Kidney glomerular epithelial cell (primary cell): ENCODE measurements at regions not wholly inside any gene's neighbourhood (a gene's known extent, or its start where the extent isn't known, plus 50 kb on each side); places are given as distances from the start of the nearest gene placed in this dataset.
"Not testable (repeated sequence)": the region's sequence is repeated elsewhere in the genome, so short reads cannot be mapped to it uniquely, and the experiment has no call there.

Source experiments
- DNase-seq: peaks from one replicate; lab custom pipeline; 2025; lab: John Stamatoyannopoulos, UW

DNA sequence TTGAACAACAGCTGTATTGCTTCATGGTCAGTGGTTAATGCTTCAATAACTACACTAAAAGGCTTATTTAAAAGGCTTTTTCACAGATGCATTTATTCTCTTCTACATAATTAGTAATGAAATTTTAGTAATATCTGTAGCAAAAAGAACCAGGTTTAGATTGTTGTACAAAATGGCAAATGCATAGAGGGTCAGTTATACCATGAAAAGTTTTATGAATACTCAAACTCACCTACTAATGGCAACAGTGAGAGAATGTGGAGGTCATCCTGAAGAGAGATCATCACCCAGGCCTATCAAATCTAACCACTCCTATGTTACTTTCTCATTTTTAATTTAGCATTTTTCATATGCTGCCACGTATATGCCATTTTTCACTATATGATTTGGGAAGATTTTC, 444.3 kb upstream of the CDH9 start:
- no peak for DNase-seq

DNA sequence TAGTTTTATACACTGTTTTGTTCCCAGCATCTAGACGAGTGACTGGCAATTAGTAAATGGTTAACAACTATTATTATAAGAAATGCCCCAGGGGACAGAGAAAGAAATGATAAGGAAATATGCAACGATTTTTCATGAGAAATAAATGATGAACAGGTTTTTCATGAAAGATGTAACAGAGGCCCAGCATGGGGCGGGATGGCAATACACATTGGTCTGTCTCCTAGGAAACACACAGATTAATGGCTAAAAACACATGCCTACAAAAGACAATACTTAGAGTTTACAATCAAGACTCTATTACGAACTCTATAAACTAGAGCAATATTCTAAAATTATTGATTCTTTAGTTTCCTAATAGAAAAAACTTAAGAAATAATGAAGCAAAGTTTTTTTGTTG, 441.5 kb upstream of the CDH9 start:
- DNase-seq: no peak

DNA sequence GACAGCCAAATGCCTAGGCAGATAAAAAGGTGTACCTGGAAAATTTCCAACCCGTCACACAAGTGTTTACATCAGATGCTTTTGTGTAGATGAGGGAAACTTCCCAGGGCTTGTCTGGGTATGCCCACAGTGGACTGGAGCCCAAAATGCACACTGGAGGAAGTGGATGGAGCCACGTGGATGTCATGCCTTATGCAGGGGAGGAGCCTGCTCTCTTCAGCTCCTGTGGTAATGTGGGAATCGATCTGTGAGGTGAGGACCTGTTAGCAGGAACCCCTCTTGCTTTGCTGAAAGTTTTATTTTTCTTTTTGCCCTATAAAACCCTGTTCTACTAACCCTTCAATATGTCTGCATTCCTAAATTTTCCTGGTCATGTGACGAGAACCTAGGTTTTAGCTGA, 439.2 kb upstream of the CDH9 start:
- DNase-seq: no peak

DNA sequence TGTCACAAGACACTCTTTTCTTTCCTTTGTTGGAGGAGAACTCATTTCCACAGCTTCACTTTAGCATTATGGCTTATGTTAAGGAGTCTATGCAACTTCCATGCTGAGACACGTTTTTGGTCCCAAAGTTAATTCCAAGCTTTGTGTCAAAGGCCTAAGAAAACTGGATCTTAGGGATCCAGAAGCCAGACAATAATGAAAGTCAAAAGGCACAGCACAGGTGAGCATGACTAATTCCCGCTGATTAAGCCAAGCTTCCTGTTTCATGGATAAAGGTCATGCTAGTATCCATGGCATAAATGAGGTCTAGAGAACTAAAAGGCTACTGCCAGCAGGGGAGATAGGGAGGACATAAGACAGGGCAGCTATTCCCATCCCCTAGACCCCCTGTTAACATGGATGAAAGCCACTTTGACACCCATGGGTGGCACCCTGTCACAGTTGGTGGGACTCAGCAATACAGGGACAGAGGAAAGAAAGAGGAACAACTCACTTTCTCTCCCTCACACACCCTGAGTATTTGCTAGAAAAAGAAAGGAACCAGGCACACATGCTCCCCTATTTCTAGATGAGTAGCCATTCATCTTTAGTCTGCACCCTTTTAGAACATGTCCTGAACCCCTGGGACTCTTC, 438.1 kb upstream of the CDH9 start:
- no peak for DNase-seq

DNA sequence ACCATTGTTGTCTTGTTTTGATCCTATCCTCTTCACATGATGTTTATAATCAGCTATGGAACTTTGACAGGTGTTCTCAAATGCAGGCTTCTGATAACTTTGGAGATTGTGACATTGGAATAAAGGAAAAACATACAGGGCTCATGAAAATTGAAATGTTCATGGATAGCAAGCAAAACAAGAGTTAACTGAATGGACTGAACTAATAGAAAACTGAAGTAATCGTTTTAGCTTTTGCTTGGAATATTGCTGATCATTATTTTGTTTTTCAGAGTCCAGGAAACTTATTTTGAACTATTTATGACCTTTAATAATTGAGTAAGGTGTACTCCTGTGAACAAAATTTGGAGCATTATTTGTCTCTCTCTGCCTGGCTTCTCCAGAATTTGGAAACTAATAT, 436.7 kb upstream of the CDH9 start:
- DNase-seq: no peak

DNA sequence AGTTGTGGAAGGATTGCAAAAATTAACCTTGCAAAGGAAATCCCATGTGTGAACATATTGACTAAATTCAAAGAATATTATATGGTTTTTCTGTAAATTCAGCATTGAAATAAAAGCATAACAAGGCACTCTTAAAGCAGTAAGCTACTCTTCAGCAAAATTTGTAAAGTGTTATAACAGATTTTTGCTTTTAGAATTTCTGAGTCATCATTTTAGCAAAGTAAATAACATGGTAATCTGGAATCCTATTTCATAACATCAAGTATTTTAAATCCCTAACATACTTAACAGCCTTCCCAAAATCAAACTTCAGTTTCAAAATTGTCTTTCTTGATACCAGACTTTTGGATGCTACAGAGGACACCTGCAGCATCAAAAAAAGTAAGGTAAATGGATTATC, 436.0 kb upstream of the CDH9 start:
- DNase-seq: no peak

DNA sequence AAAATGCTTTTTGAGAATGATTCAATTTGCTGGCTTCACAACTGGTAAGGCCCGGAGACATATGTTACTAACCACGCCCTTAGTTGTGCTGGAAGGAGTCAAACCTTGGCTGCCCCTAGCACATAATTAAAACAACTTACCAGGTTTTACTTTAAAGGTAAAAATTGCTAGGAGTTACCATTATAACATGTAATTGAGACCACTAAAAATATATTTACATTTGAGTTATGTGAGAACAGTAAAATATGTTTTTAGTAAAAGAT, 435.6 kb upstream of the CDH9 start:
- no peak for DNase-seq

DNA sequence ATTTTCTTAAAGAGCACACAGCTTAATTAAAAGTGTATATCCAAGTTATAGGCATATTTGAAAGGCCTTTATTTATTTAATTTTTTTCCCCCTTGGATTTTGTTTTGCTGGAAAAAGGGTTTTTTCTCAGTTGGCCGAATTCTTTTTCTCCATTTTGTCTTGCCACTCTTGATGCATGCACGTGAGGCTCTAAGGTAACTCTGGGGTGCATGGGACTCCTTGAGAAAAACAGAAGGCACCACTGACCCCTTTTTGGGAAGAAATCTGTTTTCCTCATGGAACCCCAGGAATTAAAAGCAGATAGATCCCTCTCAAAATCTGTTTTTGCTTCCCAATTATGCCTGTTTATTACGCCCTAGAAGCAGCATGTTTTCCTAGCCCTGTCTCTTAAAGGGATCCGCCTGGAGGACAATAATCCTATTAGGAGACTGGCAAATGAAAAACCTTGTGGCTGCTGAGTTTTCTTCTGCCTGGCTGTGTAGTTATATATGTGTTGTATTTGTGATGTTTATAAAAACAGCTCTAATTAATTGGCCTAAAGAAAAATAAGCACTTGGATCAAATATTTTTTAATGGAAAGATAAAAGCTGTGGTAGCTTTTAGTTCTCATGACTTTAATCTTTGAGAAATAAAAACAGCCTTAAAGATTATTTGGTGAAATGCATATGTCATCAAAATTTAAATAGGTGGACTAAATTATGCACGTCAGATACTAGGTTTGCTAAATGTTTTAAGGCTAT, 435.1 kb upstream of the CDH9 start:
- no peak for DNase-seq

DNA sequence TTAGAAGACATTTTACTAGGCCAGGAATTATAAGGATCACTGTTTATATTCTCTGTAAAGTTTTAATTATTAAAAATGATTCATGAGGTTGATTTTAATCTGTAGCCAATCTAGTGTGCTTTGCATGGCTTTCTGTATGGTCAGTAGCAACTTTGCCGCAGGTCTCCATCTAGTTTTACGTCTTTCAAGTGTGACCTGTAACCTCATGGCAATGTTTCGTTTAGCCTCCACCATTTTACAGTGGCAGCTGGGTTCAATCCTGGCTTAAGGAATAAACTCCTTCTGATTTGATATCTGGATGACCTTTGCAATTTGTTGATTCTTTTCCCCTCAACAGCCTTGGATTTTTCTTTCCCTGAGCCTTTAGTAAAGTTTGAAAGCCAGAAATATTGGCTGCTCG, 434.5 kb upstream of the CDH9 start:
- DNase-seq: no peak

DNA sequence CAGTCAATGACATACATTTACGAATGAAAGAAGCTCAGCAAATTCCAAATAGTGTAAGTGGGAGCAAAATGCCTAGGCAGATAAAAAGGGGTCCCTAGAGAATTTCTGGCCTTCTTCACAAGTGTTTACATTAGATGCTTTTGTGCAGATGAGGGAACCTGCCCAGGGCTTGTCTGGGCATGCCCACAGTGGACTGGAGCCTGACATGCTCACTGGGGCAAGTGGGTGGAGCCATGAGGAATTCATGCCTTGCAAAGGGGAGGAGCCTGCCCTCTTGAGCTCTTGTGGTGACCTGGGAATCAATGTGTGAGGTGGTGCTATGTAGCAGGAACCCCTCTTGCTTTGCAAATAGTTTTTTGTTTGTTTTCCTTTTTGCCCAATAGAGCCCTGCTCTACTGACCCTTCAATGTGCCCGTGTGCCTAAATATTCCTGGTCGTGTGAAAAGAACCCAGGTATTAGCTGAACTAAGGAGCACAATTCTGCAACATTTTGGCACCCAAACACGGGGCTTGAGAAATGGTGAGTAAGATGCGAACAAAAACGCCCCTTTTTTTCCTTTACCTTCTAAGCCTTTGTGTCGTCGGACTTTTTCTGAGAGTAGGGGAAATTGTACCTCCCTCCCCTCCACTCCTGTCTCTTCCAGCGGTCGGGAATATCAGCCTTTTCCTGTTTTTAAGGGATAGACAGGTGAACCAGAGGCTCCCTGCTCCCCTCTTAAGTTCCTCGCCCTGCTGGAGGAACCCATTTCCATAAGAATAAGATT, 433.8 kb upstream of the CDH9 start:
- no peak for DNase-seq

DNA sequence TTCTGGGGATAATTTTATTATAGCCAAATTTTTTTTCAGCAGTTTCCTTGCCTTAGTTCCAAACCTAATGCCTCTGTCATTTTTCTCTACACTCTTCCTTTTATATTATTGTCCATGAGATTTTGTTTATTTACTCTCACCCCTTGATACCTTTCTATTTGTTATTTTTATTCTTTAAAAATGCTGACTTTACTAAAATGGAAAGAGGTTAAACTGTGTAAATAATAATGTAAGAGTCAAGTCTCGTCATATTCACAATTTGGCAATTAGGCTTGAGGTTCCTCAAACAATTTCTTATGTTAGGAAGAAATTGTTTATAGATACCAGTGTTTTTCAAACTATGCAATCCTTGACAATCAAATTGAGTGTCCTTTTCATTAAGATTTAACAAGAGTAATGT, 428.6 kb upstream of the CDH9 start:
- no peak for DNase-seq

DNA sequence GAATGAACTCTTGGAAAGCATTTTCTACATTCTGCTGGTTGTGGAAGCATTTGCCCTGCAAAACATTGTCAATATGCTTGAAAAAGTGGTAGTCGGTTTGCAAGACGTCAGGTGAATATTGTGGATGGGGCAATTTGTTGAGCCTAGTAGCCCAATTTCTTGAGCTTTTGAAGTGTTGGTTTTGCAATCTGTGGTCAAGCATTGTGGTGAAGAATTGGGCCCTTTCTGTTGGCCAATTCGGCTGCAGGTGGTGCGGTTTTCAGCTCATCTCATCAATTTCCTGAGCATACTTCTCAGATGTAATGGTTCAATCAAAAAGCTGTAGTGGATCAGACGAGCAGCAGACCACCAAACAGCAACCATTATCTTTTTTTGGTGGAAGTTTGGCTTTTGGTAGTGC, 426.8 kb upstream of the CDH9 start:
- DNase-seq: no peak

DNA sequence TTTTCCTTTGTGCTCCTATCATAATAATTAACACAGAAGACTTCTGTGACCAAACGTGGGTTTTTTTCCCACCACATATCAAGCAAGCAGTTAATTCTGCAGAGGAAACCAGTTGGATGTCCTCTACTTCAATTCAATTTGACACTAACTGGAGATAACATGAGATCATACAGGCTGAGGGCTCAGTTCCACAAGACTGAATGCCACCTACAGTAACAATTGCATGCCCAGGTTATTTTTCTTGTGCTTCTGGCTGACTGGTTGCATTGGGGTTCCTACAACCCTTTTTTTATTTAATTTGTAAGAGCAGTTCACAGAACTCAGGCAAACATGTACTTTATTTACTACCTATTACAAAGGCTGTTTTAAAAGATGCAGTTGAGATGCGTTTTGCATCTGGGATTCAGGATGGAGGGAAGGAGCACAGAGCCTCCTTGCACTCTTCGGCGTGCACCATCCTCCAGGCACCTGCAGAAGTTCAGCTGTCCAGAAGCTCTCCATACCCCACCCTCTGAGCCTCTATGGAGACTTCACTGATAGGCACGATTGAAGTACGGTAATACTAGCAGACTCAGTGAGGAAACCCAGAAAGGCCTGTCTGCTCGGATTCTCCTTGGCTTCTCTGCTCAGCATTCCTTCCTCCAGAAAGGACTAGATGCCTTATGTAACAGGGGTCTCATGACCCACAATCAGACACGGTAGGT, 425.2 kb upstream of the CDH9 start:
- DNase-seq: no peak

DNA sequence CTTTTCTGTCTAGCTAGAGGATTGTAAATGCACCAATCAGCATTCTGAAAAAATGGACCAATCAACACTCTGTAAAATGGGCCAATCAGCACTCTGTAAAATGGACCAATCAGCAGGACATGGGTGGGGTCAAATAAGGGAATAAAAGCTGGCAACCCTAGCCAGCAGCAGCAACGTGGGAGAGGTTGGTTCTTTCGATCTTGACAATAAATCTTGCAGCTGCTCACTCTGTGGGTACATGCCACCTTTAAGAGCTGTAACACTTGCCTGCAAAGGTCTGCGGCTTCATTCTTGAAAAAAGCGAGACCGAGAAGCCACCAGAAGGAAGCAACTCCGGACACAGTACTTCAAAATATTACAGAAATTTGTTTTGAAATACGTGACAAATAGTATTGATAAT, 424.6 kb upstream of the CDH9 start:
- no peak for DNase-seq

DNA sequence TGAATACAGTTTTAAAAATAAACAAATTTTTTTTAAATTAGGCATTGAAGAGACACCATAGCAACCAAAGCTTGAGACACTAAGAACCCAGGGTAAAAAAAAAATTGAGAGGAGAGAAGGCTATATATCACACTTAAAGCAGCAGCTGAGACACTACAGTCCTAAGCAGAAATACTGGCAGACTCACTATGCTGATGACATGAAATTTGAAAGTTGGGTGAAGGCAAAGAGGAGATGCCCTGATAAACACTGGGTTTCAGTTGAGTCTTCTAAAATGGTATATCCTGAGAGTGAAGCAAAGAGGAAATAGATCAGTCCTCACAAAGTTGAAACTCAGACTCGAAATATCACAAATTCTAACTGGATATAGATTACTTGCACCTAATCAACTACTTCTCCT, 419.9 kb upstream of the CDH9 start:
- no peak for DNase-seq

DNA sequence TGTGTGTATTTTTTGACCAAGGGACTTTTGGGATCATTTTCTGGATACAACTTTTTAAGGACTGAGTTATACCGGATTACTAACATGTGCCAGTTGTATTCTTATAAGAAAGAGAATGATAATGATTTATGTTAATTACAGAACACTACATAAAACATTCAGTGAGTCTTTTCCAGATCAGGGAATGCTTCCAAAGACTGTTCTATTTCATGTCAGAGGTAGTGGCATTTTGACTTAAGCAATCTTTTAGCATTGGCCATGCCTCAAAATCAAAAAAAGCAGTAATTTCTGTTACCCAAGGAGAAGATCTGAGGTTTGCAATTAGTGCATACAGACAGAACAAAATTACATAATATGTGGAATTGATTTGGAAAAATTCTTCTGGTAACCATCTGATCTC, 413.0 kb upstream of the CDH9 start:
- DNase-seq: no peak

DNA sequence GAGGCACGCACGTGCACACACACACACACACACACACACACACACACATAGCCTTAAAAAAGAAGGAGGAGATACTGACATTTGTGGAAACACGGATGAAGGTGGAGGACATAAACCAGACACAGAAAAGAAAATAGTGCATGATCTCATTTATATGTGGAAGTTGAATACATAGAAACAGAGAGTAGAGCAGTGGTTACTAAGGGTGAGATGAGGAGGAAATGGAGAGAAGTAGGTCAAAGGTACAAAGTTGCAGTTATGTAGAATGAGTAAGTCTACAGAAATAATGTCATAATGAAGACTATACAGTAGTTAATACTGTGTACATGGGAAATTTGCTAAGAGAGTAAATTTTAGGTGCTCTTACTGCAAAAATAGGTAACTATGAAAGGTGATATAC, 412.2 kb upstream of the CDH9 start:
- peak; percentile 34 for DNase-seq

DNA sequence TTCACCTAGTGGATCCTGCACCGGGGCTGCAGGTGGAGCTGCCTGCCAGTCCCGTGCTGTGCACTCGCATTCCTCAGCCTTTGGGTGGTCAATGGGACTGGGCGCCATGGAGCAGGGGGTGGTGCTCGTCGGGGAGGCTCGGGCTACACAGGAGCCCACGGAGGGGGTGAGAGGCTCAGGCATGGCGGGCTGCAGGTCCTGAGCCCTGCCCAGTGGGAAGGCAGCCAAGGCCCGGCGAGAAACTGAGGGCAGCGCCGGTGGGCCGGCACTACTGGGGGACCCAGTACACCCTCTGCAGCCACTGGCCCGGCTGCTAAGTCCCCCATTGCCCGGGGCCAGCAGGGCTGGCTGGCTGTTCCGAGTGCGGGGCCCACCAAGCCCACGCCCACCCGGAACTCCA, 401.0 kb upstream of the CDH9 start:
- DNase-seq: not testable (repeated sequence)

DNA sequence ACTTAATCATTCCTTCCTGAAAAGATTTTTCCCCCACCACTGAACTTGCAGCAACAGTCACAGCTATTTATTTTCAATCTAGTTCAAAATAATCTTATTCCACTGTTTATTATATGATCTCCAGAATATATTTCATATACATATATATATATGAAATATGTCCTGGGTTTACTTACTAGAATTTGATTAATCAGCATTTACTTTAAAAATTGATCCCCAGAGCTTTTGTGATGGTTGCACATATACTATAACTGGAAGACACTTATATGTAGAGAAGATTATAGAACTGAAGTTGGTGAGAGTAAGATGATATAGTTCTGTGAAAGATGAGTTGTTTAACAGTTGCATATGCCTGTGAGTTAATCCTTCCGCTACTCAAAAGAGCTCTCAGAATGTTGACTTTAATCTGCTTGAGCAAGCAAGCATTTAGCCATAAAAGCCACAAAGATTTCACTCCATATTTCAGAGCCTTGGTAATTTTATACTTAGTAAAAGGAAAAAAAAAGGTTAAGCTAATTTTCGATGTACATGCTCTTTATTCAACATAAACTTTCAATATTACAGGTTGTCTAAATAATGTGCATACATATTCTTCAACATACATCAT, 399.3 kb upstream of the CDH9 start:
- DNase-seq: peak; percentile 87

DNA sequence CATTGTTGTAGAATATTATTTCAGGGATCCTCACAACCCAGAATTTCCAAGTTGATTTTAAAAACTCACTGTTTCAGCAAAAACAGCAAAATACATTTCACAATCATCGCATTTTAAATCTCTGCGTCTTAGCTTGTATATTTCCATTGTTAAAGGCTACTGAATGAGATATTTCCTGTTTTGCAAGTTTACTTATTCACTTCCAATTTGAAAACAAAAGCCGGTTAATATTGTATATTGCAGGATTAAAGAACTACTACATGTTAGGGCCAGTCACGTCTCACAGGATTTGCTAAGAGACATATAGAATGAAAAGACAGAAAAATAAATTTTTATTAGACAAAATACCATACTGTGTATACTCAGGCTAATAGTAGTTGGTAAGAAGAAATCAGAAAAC, 395.9 kb upstream of the CDH9 start:
- DNase-seq: no peak

DNA sequence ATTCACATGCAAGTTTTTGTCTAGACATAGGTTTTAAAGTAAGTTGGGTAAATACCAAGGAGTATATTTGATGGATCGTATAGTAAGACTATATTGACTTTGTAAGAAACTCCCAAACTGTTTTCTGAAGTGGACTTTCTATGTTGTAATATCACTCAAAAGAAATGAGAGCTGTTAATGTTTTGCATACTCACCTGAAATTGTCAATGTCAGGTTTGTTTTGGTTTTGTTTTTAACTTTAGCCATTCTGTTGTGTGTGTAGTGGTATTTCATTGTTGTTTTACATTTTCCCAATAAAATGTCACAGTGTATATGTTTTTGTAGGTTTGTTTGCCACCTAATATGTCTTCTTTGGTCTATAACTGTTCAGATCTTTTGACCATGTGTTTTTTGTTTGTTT, 375.7 kb upstream of the CDH9 start:
- DNase-seq: no peak

DNA sequence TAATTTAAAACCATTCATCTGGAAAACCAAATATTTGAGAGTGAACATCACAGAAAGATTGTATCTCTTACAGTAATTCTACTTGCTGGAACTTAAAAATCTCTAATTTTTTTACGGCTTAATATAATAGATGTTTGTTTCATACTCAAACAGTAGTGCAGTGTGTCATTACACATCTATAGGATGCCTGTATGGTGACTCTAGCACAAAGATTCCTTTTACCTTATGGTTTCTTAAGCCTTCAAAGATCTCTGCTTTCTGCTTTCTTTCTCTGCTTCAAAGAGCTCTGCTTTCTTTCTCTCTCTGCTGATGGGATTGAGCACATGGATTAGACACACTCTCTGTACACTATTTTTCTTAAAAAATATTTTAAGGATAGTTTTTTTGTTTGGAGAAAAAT, 374.0 kb upstream of the CDH9 start:
- no peak for DNase-seq

DNA sequence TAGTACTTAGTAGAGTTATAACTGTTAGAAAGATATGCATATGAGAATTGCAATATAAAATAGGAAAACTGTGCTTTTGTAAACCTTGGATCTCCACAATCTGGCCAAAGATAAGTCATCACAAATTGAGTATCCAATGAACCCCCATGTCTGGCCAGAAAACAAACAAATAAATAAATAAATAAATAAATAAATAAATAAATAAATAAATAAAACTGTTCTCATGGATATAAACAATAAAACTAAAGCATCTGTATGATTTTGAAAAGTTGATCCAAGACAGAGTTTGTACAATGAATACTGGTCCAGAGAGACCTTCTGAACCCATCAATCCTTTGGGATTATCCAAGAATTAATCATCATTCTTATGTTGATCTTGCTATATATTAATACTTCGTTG, 367.6 kb upstream of the CDH9 start:
- no peak for DNase-seq
